ENCODE measurements at regions not wholly inside any gene's neighbourhood (a gene's known extent, or its start where the extent isn't known, plus 50 kb on each side); places are given as distances from the start of the nearest gene placed in this dataset.
"Not testable (repeated sequence)": the region's sequence is repeated elsewhere in the genome, so short reads cannot be mapped to it uniquely, and the experiment has no call there.

- no peak for DNase-seq (ENCODE audit: low spot score)
Measured at GRCh38 chr15:95142531-95142930, 911.2 kb downstream of the MCTP2 start.

- DNase-seq (ENCODE audit: low spot score) = no peak
Measured at GRCh38 chr15:95146481-95146880, 915.1 kb downstream of the MCTP2 start.

- no peak for DNase-seq (ENCODE audit: low spot score)
Measured at GRCh38 chr15:95148183-95148582, 916.8 kb downstream of the MCTP2 start.

- DNase-seq (ENCODE audit: low spot score) = no peak
Measured at GRCh38 chr15:95149036-95149435, 917.7 kb downstream of the MCTP2 start.

GRCh38 chr15:95149771-95150170 lies 918.4 kb downstream of the MCTP2 start:
- DNase-seq (ENCODE audit: low spot score) = no peak

- DNase-seq (ENCODE audit: low spot score) = no peak
Measured at GRCh38 chr15:95150466-95150865, 919.1 kb downstream of the MCTP2 start.

- no peak for DNase-seq (ENCODE audit: low spot score)
Measured at GRCh38 chr15:95152741-95153140, 921.4 kb downstream of the MCTP2 start.

GRCh38 chr15:95153201-95153600 lies 921.8 kb downstream of the MCTP2 start:
- DNase-seq (ENCODE audit: low spot score) = not testable (repeated sequence)

- no peak for DNase-seq (ENCODE audit: low spot score)
Measured at GRCh38 chr15:95160316-95160715, 929.0 kb downstream of the MCTP2 start.

GRCh38 chr15:95162069-95162468 lies 930.7 kb downstream of the MCTP2 start:
- no peak for DNase-seq (ENCODE audit: low spot score)

GRCh38 chr15:95162531-95162930 lies 931.2 kb downstream of the MCTP2 start:
- no peak for DNase-seq (ENCODE audit: low spot score)

- no peak for DNase-seq (ENCODE audit: low spot score)
Measured at GRCh38 chr15:95162967-95163531, 931.7 kb downstream of the MCTP2 start.

- no peak for DNase-seq (ENCODE audit: low spot score)
Measured at GRCh38 chr15:95168152-95168551, 936.8 kb downstream of the MCTP2 start.

GRCh38 chr15:95168951-95169431 lies 937.6 kb downstream of the MCTP2 start:
- no peak for DNase-seq (ENCODE audit: low spot score)

- no peak for DNase-seq (ENCODE audit: low spot score)
Measured at GRCh38 chr15:95169541-95170459, 938.4 kb downstream of the MCTP2 start.

- DNase-seq (ENCODE audit: low spot score) = no peak
Measured at GRCh38 chr15:95170561-95171380, 939.4 kb downstream of the MCTP2 start.

GRCh38 chr15:95171564-95171963 lies 940.2 kb downstream of the MCTP2 start:
- no peak for DNase-seq (ENCODE audit: low spot score)

GRCh38 chr15:95174301-95175259 lies 943.2 kb downstream of the MCTP2 start:
- no peak for DNase-seq (ENCODE audit: low spot score)

GRCh38 chr15:95175914-95176658 lies 944.7 kb downstream of the MCTP2 start:
- DNase-seq (ENCODE audit: low spot score) = no peak

- no peak for DNase-seq (ENCODE audit: low spot score)
Measured at GRCh38 chr15:95176794-95177577, 945.6 kb downstream of the MCTP2 start.

Measured in pons (tissue), 1 donor.